Fibroblast of peridontal ligament (primary cell): ENCODE measurements at regions not wholly inside any gene's neighbourhood (a gene's known extent, or its start where the extent isn't known, plus 50 kb on each side); places are given as distances from the start of the nearest gene placed in this dataset.
"Not testable (repeated sequence)": the region's sequence is repeated elsewhere in the genome, so short reads cannot be mapped to it uniquely, and the experiment has no call there.

Source experiments
- DNase-seq: peaks from one replicate; pipeline ENCODE4 v3.0.0-alpha.2; 2010; ENCODE audit errors: extremely low read depth

- no peak for DNase-seq
Measured at GRCh38 chr4:143819029-143819428, 86.3 kb downstream of the GYPE start.

GRCh38 chr4:143817866-143818265 lies 87.5 kb downstream of the GYPE start:
- DNase-seq, result not testable (repeated sequence)

GRCh38 chr4:143815375-143815774 lies 90.0 kb downstream of the GYPE start:
- not testable (repeated sequence) for DNase-seq

GRCh38 chr4:143813431-143814154 lies 91.8 kb downstream of the GYPE start:
- not testable (repeated sequence) for DNase-seq

GRCh38 chr4:143791693-143792092 lies 91.2 kb upstream of the FREM3 start:
- not testable (repeated sequence) for DNase-seq

GRCh38 chr4:143790425-143790824 lies 90.0 kb upstream of the FREM3 start:
- DNase-seq, result not testable (repeated sequence)

GRCh38 chr4:143789618-143790017 lies 89.1 kb upstream of the FREM3 start:
- not testable (repeated sequence) for DNase-seq

- no peak for DNase-seq
Measured at GRCh38 chr4:143784567-143784966, 84.1 kb upstream of the FREM3 start.

GRCh38 chr4:143782521-143782920 lies 82.0 kb upstream of the FREM3 start:
- no peak for DNase-seq

GRCh38 chr4:143773998-143774895 lies 73.8 kb upstream of the FREM3 start:
- peak; percentile 34 for DNase-seq

GRCh38 chr4:143771269-143771668 lies 70.8 kb upstream of the FREM3 start:
- DNase-seq, result no peak

- no peak for DNase-seq
Measured at GRCh38 chr4:143768007-143768591, 67.6 kb upstream of the FREM3 start.

- no peak for DNase-seq
Measured at GRCh38 chr4:143763587-143763986, 63.1 kb upstream of the FREM3 start.

GRCh38 chr4:143762511-143762910 lies 62.0 kb upstream of the FREM3 start:
- no peak for DNase-seq
